WERI-Rb-1 (cell line): ENCODE measurements at regions not wholly inside any gene's neighbourhood (a gene's known extent, or its start where the extent isn't known, plus 50 kb on each side); places are given as distances from the start of the nearest gene placed in this dataset.

Source experiments
- DNase-seq: peaks from one replicate; pipeline ENCODE4 v3.0.0-alpha.2; 2020
- H3K27ac ChIP-seq: fragments of 250-450 bp; sonication (Bioruptor Pico); 2 replicates; pipeline ENCODE4 v1.5.1; 2020; ENCODE audit warnings: mild to moderate bottlenecking, moderate library complexity
- H3K27me3 ChIP-seq: fragments of 250-450 bp; sonication (Bioruptor Pico); 2 replicates; pipeline ENCODE4 v1.5.1; 2021; ENCODE audit warnings: mild to moderate bottlenecking, low read depth, moderate library complexity; ENCODE audit not compliant: insufficient read depth, severe bottlenecking
- H3K36me3 ChIP-seq: fragments of 250-450 bp; sonication (Bioruptor Pico); 2 replicates; pipeline ENCODE4 v1.5.1; 2020; ENCODE audit warnings: mild to moderate bottlenecking, moderate library complexity
- H3K4me3 ChIP-seq: 2 replicates; pipeline ENCODE4 v1.5.1; 2011; ENCODE audit warnings: low read depth, mild to moderate bottlenecking, control low read depth, low read length
- H3K9me3 ChIP-seq: fragments of 250-450 bp; sonication (Bioruptor Pico); 2 replicates; pipeline ENCODE4 v1.5.1; 2021; ENCODE audit warnings: mild to moderate bottlenecking, moderate library complexity; ENCODE audit not compliant: severe bottlenecking
- TF ChIP-seq, protein P1 (sequence below): IDR thresholded peaks from 2 replicates; pipeline ENCODE4 v1.5.1; 2011; ENCODE audit warnings: low read depth, mild to moderate bottlenecking, control low read depth, inconsistent platforms, low read length

DNA sequence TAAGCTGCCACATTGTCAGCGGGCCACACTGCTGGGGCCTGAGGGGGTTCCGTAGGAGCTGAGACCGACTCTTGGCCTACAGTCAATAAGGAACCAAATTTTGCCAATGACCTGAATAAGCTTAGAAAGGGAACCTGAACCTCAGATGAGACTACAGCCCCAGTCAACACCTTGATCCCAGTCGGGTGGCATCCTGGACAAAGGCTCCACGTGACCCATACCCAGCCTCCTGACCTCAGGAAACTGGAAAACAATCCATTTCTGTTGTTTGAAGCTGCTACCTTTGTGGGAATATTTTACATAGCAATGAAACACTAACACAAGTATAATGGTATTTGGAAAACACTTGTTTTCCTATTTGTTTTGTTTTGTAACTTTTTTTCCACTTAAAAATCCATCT is 179.9 kb upstream of the RALGAPA2 start:
- Histone ChIP-seq H3K9me3 (no peaks in the 10 kb centered on the region), H3K27ac (no peak overlapping the region)

DNA sequence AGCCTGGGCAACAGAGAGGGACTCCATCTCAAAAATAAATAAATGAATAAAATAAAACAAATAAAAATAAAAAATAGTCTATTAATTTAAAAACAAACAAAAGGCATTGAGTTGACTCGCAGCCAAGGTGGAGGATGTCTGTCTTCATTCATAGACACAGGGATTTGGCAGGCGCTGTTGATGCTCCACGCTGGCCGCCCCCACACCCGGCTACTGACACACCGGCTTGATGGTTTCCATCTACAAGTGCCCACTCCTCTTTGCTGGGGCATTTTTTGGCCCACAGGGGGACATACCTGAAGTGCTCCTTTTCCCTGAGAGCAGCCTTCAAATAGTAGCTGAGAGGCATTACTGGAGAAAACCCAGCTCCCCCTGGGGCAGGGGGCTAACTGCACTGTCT is 178.3 kb upstream of the RALGAPA2 start:
- Histone ChIP-seq H3K27me3 (peaks cover 88% of the 10 kb centered on the region), H3K27ac (no peak overlapping the region), H3K36me3 (no peaks in the 10 kb centered on the region), H3K4me3 (no peak overlapping the region), H3K9me3 (no peaks in the 10 kb centered on the region)
- DNase-seq: no peak
- TF ChIP-seq, protein P1, sequence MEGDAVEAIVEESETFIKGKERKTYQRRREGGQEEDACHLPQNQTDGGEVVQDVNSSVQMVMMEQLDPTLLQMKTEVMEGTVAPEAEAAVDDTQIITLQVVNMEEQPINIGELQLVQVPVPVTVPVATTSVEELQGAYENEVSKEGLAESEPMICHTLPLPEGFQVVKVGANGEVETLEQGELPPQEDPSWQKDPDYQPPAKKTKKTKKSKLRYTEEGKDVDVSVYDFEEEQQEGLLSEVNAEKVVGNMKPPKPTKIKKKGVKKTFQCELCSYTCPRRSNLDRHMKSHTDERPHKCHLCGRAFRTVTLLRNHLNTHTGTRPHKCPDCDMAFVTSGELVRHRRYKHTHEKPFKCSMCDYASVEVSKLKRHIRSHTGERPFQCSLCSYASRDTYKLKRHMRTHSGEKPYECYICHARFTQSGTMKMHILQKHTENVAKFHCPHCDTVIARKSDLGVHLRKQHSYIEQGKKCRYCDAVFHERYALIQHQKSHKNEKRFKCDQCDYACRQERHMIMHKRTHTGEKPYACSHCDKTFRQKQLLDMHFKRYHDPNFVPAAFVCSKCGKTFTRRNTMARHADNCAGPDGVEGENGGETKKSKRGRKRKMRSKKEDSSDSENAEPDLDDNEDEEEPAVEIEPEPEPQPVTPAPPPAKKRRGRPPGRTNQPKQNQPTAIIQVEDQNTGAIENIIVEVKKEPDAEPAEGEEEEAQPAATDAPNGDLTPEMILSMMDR: no peak

More for the DNA sequence above, 179.9 kb upstream of the RALGAPA2 start:
- no peaks in the 10 kb centered on the region for H3K36me3 ChIP-seq
- H3K4me3 ChIP-seq: no peak overlapping the region
- H3K27me3 ChIP-seq: peaks cover 85% of the 10 kb centered on the region
- DNase-seq: no peak
- TF ChIP-seq, protein P1: no peak

- Histone ChIP-seq H3K9me3 (no peaks in the 10 kb centered on the region), H3K27ac (no peak overlapping the region), H3K36me3 (no peaks in the 10 kb centered on the region), H3K27me3 (peaks cover 87% of the 10 kb centered on the region), H3K4me3 (no peak overlapping the region)
- DNase-seq: no peak
- TF ChIP-seq, protein P1: no peak
These were observed 176.5 kb upstream of the RALGAPA2 start for GRCh38 chr20:20888936-20889335.

- Histone ChIP-seq H3K36me3 (no peaks in the 10 kb centered on the region), H3K27me3 (peaks cover 92% of the 10 kb centered on the region), H3K9me3 (no peaks in the 10 kb centered on the region), H3K4me3 (no peak overlapping the region), H3K27ac (no peak overlapping the region)
- no peak for DNase-seq
- TF ChIP-seq, protein P1: no peak
These were observed 175.8 kb upstream of the RALGAPA2 start for GRCh38 chr20:20888266-20888656.

DNA sequence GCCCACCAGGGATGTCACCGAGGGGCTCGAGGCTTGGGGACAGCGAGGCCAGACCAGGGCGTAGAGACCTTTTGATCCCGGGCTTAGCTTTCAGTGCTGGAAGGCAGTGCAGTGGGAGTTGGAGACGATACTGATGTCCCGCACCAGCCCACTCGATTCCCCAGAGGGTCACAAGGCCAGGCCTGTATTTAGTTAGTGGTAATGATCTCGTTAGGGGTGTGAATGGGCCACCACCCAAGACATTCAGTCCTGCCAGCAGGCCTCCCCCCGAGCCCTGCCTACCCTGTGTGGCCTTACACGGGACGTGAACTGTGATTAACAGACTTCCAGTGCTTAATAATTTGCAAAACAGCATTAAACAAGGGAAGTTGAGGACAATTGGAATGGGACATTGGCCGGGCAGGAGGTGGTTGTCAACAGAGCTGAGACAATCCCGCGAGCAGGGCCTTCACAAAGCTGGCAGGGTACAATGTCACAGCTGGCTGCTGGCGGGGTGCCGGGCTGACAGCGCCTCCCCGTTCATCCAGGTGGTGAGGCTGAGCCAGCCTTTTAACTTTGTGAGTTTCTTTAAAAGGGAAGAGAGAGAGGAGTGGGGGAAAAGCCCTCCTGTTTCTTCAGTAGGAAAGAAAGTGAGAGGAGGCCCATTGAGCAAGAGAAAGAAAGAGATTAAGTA is 175.3 kb upstream of the RALGAPA2 start:
- H3K9me3 ChIP-seq: no peaks in the 10 kb centered on the region
- DNase-seq: no peak
- H3K36me3 ChIP-seq: no peaks in the 10 kb centered on the region
- H3K4me3 ChIP-seq: no peak overlapping the region
- no peak overlapping the region for H3K27ac ChIP-seq
- TF ChIP-seq, protein P1: no peak
- peaks cover 92% of the 10 kb centered on the region for H3K27me3 ChIP-seq

- no peak for DNase-seq
- Histone ChIP-seq H3K4me3 (no peak overlapping the region), H3K27me3 (peaks cover 88% of the 10 kb centered on the region), H3K27ac (no peak overlapping the region), H3K36me3 (no peaks in the 10 kb centered on the region), H3K9me3 (no peaks in the 10 kb centered on the region)
- TF ChIP-seq, protein P1: no peak
These were observed 169.4 kb upstream of the RALGAPA2 start for GRCh38 chr20:20881808-20882207.
